GM21390 (cell line): ENCODE measurements at regions not wholly inside any gene's neighbourhood (a gene's known extent, or its start where the extent isn't known, plus 50 kb on each side); places are given as distances from the start of the nearest gene placed in this dataset.
"Not testable (repeated sequence)": the region's sequence is repeated elsewhere in the genome, so short reads cannot be mapped to it uniquely, and the experiment has no call there.

Experiments
- ATAC-seq: cut with Tn5 transposase; IDR thresholded peaks from one replicate; pipeline ENCODE4 v1.9.1; 2021; ENCODE audit not compliant: unreplicated experiment

DNA sequence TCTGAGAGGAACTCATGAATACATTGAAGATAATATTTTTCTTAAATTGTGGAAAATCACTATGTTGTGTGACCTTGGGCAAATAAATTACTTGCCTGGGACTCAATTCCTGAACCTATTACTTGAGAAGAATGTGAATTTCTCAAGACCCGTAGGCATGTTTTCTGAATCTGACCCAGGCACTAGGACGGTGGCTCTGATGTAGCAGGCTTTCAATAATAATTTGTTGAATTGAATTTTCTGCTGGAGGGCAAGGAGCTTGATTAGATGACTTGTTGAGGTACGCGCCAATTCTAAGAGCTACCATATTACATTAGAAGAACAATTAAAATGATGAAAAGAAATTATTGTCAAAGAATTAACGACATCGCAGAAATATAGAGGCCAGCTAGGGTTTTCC, 150.2 kb upstream of the LRRC3B start:
- ATAC-seq, result no peak

GRCh38 chr3:26474706-26475105, 147.9 kb upstream of the LRRC3B start:
- ATAC-seq, result no peak

DNA sequence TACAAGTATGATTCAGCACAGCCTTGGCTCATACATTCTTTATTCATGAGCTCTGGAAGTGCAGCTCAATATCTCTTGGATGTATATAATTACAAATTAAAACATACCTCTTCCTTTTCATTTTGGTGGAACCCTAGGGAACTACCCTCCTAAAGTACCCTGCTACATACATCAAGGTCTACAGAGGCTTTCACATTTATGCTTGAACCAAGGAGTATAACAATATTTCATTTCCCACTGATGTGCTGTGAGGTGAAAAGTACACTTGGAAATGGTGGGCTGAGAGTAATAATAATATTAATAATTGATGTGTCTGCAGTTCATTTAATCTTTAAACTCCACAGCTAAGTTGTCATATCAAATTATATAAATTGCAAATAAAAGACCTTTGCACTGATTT, 142.2 kb upstream of the LRRC3B start:
- no peak for ATAC-seq

- no peak for ATAC-seq
These were observed 138.4 kb upstream of the LRRC3B start for GRCh38 chr3:26484140-26484539.

- ATAC-seq, result no peak
These were observed 124.3 kb upstream of the LRRC3B start for GRCh38 chr3:26498271-26498670.

- no peak for ATAC-seq
These were observed 117.2 kb upstream of the LRRC3B start for GRCh38 chr3:26505399-26505798.

DNA sequence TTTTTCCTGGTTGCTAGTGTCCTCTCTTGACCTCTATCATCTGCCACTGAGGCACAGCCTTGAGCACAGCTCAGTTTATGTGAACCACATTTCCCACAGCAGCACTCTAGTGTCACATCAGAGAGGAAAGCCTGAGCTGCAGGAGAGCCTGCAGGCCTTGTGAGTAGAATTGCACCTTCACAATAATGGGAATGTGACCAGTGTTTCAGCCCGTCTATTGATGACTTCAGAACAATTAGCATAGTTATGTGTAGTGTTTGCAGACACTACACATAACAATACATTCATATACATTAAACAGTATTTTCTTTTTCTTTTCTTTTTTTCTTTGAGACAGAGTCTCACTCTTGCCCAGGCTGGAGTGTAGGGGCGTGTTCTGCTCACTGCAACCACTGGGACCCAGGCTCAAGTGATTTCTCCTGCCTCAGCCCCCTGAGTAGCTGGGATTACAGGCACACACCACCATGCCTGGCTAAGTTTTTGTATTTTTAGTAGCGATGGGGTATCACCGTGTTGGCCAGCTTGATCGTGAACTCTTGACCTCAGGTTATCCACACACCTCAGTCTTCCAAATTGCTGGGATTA, 108.0 kb upstream of the LRRC3B start:
- ATAC-seq, result not testable (repeated sequence)

DNA sequence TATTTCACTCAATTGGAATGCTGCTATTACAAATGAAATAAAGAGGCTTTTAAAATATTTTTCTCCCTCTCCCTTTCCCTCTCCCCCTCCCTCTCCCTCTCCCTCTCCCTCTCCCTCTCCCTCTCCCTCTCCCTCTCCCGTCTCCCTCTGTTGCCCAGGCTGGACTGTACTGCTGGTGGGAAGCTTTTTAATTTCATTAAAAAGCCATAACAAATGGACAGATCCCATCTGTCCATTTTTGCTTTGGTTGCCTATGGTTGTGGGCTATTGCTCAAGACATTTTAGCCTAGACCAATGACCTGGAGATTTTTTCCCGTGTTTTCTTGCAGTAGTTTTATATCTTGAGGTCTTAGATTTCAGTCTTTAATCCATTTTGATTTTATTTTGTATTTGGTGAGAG, 107.2 kb upstream of the LRRC3B start:
- ATAC-seq, result no peak

- no peak for ATAC-seq
These were observed 101.3 kb upstream of the LRRC3B start for GRCh38 chr3:26521261-26521660.

GRCh38 chr3:26522919-26523318, 99.7 kb upstream of the LRRC3B start:
- no peak for ATAC-seq

- ATAC-seq, result no peak
These were observed 97.6 kb upstream of the LRRC3B start for GRCh38 chr3:26525013-26525412.

GRCh38 chr3:26535151-26535550, 87.4 kb upstream of the LRRC3B start:
- ATAC-seq, result no peak

DNA sequence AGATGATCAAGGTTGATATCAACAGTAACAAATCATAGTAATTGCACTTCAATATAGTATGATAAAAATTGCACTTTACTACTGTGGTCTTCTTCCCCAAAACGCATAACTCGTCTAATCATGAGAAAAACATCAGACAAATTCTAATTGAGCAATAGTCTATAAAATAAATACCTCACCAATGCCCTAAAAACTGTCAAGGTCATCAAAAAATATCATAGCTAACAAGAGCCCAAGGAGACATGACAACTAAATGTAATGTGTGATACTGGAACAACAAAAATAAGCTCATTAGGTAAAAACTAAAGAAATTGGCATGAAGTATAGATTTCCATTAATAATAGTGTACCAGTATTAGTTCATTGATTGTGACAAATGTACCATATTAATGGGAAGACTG, 85.6 kb upstream of the LRRC3B start:
- ATAC-seq, result no peak

DNA sequence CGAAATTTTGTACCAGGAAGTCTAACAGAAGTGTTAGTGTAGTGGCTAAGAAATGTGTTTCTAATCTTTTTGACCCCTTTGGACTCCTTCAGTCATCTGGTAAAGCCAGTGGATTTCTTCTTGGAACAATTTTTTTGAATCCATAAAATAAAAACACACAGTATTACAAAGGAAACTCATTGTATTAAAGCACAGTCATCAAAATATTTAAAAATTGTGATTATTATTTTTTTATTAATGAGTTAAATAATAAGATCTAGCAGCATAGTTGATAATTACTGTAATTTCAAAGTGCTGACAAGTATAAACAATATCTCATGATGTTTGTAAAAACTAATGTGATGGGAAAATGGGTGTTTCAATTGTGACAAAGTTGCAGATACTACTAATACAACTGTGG, 72.2 kb upstream of the LRRC3B start:
- no peak for ATAC-seq

DNA sequence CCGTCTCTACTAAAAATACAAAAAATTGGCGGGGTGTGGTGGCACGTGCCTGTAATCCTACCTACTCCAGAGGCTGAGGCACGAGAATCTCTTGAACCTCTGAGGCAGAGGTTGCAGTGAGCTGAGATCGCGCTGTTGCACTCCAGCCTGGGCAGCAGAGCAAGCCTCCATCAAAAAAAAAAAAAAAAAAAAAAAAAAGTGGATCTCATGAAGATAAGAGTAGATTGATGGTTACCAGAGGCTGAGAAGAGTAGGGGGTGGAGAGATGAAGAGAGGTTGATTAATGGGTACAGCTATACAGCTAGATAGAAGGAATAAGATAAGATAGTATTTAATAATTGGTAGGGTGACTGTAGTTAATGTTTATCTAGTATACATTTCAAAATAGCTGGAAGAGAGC, 65.9 kb upstream of the LRRC3B start:
- ATAC-seq, result no peak

DNA sequence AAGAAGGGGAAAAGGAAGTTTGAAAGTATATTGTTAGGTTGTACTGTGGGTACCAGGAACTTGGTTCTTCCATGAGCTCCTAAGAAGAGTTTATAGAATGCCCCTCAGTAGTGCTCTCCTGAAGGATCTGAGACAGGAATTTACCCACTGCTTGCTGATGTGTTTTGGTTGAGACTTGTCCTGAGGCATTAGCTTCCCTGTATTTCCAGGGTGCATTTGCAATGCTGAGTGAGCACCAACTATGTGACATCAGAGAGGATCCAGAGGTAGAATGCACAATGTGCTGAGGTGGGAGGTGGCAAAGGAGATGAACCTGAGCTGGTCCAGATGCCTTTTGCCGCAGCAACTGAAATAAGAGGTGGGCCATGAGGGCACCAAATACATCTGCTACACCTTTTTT, 64.3 kb upstream of the LRRC3B start:
- no peak for ATAC-seq

GRCh38 chr3:26559227-26559626, 63.3 kb upstream of the LRRC3B start:
- ATAC-seq, result no peak

DNA sequence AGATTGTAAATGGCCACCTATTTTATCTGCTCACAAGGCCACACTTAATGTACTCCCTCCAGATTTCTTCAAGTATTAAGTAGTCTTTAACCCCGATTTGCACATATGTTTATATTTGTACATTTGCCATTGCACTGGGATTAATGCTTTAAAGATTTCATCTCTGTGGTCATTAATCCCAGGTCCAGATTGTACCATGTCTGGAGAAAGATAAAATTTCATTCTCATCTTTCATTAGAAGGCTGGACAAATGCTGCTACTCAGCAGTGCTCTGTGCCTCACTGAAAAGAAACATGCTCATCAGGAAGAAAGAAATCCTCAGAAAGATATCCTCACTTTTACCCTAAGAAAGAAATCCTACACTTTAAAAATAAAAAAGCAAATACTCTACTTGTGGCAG, 62.5 kb upstream of the LRRC3B start:
- ATAC-seq, result no peak

GRCh38 chr3:26562021-26562768, 60.4 kb upstream of the LRRC3B start:
- no peak for ATAC-seq
